Bronchial epithelial cell (primary cell): ENCODE measurements at regions not wholly inside any gene's neighbourhood (a gene's known extent, or its start where the extent isn't known, plus 50 kb on each side); places are given as distances from the start of the nearest gene placed in this dataset.

Experiments used
- DNase-seq: peaks from one replicate; pipeline ENCODE4 v3.0.0-alpha.2; 2010; ENCODE audit warnings: low read depth
- FAIRE-seq: peaks from 2 replicates; lab custom pipeline; 2011; peaks lifted over from hg19 to GRCh38; lab: Jason Lieb, UNC
- H3K27me3 ChIP-seq: 2 replicates; pipeline ENCODE4 v1.5.1; 2011; ENCODE audit warnings: low read length; ENCODE audit not compliant: control insufficient read depth, insufficient read depth
- H3K36me3 ChIP-seq: 2 replicates; pipeline ENCODE4 v1.5.1; 2011; ENCODE audit warnings: low read length; ENCODE audit not compliant: control insufficient read depth, insufficient read depth
- H3K4me3 ChIP-seq: 2 replicates; pipeline ENCODE4 v1.5.1; 2011; ENCODE audit warnings: mild to moderate bottlenecking, low read depth, low read length, control low read depth
- CTCF ChIP-seq: IDR thresholded peaks from 2 replicates; pipeline ENCODE4 v1.5.1; 2011; ENCODE audit warnings: mild to moderate bottlenecking, moderate library complexity, low read length, control low read depth, inconsistent platforms; ENCODE audit not compliant: insufficient read depth, severe bottlenecking

GRCh38 chr11:33598426-33599069 is 102.1 kb downstream of the C11orf91 start:
- no peaks in the 10 kb centered on the region for H3K27me3 ChIP-seq

GRCh38 chr11:33594188-33594587 is 106.4 kb downstream of the C11orf91 start:
- no peak for FAIRE-seq
- Histone ChIP-seq H3K27me3 (no peaks in the 10 kb centered on the region), H3K4me3 (no peak overlapping the region), H3K36me3 (no peaks in the 10 kb centered on the region)
- DNase-seq = no peak
- TF ChIP-seq CTCF = no peak

More at GRCh38 chr11:33598426-33599069, 102.1 kb downstream of the C11orf91 start:
- Histone ChIP-seq H3K36me3 (no peaks in the 10 kb centered on the region), H3K4me3 (no peak overlapping the region)
- DNase-seq (no peak), FAIRE-seq (no peak)
- no peak for TF ChIP-seq CTCF

- FAIRE-seq (no peak), DNase-seq (no peak)
- Histone ChIP-seq H3K36me3 (no peaks in the 10 kb centered on the region), H3K4me3 (no peak overlapping the region), H3K27me3 (no peaks in the 10 kb centered on the region)
- no peak for TF ChIP-seq CTCF
These were observed 110.2 kb downstream of the C11orf91 start for GRCh38 chr11:33590441-33590840.

GRCh38 chr11:33588056-33588455 is 112.6 kb downstream of the C11orf91 start:
- Histone ChIP-seq H3K36me3 (no peaks in the 10 kb centered on the region), H3K27me3 (no peaks in the 10 kb centered on the region), H3K4me3 (no peak overlapping the region)
- FAIRE-seq = no peak
- no peak for TF ChIP-seq CTCF
- no peak for DNase-seq

- no peak for TF ChIP-seq CTCF
- H3K36me3 ChIP-seq = no peaks in the 10 kb centered on the region
- DNase-seq (no peak), FAIRE-seq (no peak)
- H3K4me3 ChIP-seq = no peak overlapping the region
- no peaks in the 10 kb centered on the region for H3K27me3 ChIP-seq
These were observed 114.9 kb downstream of the C11orf91 start for GRCh38 chr11:33585586-33586209.
